ENCODE measurements at regions not wholly inside any gene's neighbourhood (a gene's known extent, or its start where the extent isn't known, plus 50 kb on each side); places are given as distances from the start of the nearest gene placed in this dataset.

- DNase-seq (ENCODE audit: low read depth), result no peak
- no peak overlapping the region for H3K4me3 ChIP-seq (ENCODE audit: control insufficient read depth, low read depth, low read length)
- TF ChIP-seq CTCF (IDR thresholded peaks at IDR 0.05; ENCODE audit: control insufficient read depth, insufficient read depth, low read depth, low read length, missing control alignments), result no peak
Observed at GRCh38 chr17:36697903-36698530, 96.6 kb downstream of the MRM1 start.

GRCh38 chr17:36701429-36702099, 100.2 kb downstream of the MRM1 start:
- no peak for DNase-seq (ENCODE audit: low read depth)
- TF ChIP-seq CTCF (IDR thresholded peaks at IDR 0.05; ENCODE audit: control insufficient read depth, insufficient read depth, low read depth, low read length, missing control alignments), result no peak
- no peak overlapping the region for H3K4me3 ChIP-seq (ENCODE audit: control insufficient read depth, low read depth, low read length)

- no peak for DNase-seq (ENCODE audit: low read depth)
- TF ChIP-seq CTCF (IDR thresholded peaks at IDR 0.05; ENCODE audit: control insufficient read depth, insufficient read depth, low read depth, low read length, missing control alignments), result no peak
Observed at GRCh38 chr17:36702636-36703035, 101.3 kb downstream of the MRM1 start.

GRCh38 chr17:36703860-36704266, 102.5 kb downstream of the MRM1 start:
- H3K4me3 ChIP-seq (ENCODE audit: control insufficient read depth, low read depth, low read length), result no peak overlapping the region
- no peak for TF ChIP-seq CTCF (IDR thresholded peaks at IDR 0.05; ENCODE audit: control insufficient read depth, insufficient read depth, low read depth, low read length, missing control alignments)
- no peak for DNase-seq (ENCODE audit: low read depth)

More at GRCh38 chr17:36702636-36703035, 101.3 kb downstream of the MRM1 start:
- H3K4me3 ChIP-seq (ENCODE audit: control insufficient read depth, low read depth, low read length), result no peak overlapping the region

GRCh38 chr17:36705283-36705795, 104.0 kb downstream of the MRM1 start:
- H3K4me3 ChIP-seq (ENCODE audit: control insufficient read depth, low read depth, low read length), result no peak overlapping the region
- TF ChIP-seq CTCF (IDR thresholded peaks at IDR 0.05; ENCODE audit: control insufficient read depth, insufficient read depth, low read depth, low read length, missing control alignments), result no peak
- DNase-seq (ENCODE audit: low read depth), result no peak

GRCh38 chr17:36705874-36706731, 104.7 kb downstream of the MRM1 start:
- DNase-seq (ENCODE audit: low read depth), result no peak
- H3K4me3 ChIP-seq (ENCODE audit: control insufficient read depth, low read depth, low read length), result no peak overlapping the region
- peak; percentile 60 for TF ChIP-seq CTCF (IDR thresholded peaks at IDR 0.05; ENCODE audit: control insufficient read depth, insufficient read depth, low read depth, low read length, missing control alignments)

Data from AG09309 (cell line).